Mucosa of stomach (tissue), 1 donor: ENCODE measurements at regions not wholly inside any gene's neighbourhood (a gene's known extent, or its start where the extent isn't known, plus 50 kb on each side); places are given as distances from the start of the nearest gene placed in this dataset.

Experiments used
- H3K27me3 ChIP-seq: one replicate; pipeline ENCODE4 v1.7.0; 2013; ENCODE audit warnings: mild to moderate bottlenecking, low read length; ENCODE audit not compliant: control insufficient read depth, insufficient read depth
- H3K36me3 ChIP-seq: one replicate; pipeline ENCODE4 v1.7.0; 2013; ENCODE audit warnings: low read length; ENCODE audit not compliant: control insufficient read depth, insufficient read depth
- H3K4me1 ChIP-seq: one replicate; pipeline ENCODE4 v1.7.0; 2013; ENCODE audit warnings: mild to moderate bottlenecking, low read length; ENCODE audit not compliant: control insufficient read depth, insufficient read depth
- H3K4me3 ChIP-seq: one replicate; pipeline ENCODE4 v1.7.0; 2013; ENCODE audit warnings: low read length
- H3K9ac ChIP-seq: one replicate; pipeline ENCODE4 v1.7.0; 2013; ENCODE audit warnings: mild to moderate bottlenecking, low read length, moderate library complexity
- H3K9me3 ChIP-seq: one replicate; pipeline ENCODE4 v1.7.0; 2013; ENCODE audit warnings: mild to moderate bottlenecking, low read length, moderate library complexity; ENCODE audit not compliant: control insufficient read depth
- donor health status: Pancreatic carcinoma.

DNA sequence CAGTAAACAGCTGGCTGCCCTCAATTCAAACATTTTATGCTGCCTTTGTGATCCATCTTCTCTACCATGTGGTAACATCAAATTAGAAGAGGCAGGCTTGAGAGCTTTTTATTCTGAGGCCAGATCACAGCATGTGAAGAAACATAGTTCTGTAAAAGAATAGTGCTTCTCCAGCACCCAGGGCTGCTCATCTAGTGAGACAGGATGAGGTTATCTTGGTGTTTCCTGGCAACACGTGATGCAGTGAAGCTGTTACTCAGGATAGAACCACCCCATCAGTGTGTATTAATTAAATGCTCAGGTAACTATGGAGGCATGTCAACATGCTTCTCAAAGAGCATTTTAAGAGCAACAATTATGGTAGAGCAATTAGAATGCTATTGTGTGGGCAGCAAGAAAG, 400.5 kb upstream of the ACO1 start:
- Histone ChIP-seq H3K9me3 (no peaks in the 10 kb centered on the region), H3K36me3 (no peaks in the 10 kb centered on the region), H3K9ac (no peak overlapping the region), H3K4me3 (no peak overlapping the region), H3K4me1 (no peaks in the 10 kb centered on the region), H3K27me3 (no peaks in the 10 kb centered on the region)

DNA sequence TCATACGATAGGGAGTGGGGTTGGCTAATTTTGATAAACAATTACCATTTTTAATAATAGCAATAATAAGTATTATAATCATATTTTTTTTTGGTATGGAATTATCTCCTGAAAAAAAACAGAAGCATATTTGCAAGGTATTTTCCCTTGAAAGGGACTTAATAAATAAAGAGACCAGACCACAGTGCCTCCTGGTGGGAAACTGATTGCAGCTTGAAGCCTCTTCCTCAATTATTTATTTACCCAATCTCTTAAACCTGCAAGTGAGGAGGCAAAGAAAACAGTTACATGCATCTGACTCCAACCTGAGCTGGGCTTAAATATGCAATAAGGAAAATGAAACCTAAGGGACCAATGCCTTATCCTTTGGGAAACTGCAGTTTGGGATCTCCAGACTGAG, 388.1 kb upstream of the ACO1 start:
- H3K36me3 ChIP-seq: no peaks in the 10 kb centered on the region
- H3K4me1 ChIP-seq: no peaks in the 10 kb centered on the region
- H3K27me3 ChIP-seq: no peaks in the 10 kb centered on the region
- no peak overlapping the region for H3K4me3 ChIP-seq
- no peak overlapping the region for H3K9ac ChIP-seq
- no peaks in the 10 kb centered on the region for H3K9me3 ChIP-seq

DNA sequence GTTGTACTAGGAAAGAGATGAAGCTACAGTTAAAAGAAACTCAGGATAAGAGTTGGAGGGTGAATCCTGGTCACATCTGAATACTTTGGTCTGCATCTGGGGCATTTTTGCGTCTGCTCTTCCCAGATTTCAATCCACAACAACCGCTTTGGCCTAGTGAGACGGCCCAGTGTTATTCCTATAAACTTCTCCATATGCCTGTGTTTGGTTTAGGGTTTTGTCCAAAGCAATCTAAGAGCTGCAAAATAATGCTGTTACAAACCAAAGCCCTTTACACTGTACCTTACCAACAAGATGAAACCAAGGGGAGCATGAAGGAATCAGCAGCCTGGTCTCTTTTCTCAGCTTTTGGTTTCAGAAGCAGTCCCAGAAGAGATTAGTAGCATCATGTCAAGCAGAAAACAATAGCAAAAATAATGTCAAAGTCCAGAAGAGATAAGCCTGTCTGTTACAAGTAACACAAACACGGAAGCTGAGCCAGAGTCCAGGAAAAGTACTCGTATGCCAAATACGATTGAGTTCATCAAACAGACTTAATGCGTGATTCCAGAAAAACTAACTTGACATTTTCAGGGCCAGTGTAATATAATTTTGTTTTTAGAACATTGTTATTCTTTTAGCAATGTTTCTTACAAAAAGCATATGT, 379.9 kb upstream of the ACO1 start:
- H3K4me3 ChIP-seq: no peak overlapping the region
- H3K27me3 ChIP-seq: no peaks in the 10 kb centered on the region
- H3K9ac ChIP-seq: no peak overlapping the region
- H3K4me1 ChIP-seq: no peaks in the 10 kb centered on the region
- H3K36me3 ChIP-seq: no peaks in the 10 kb centered on the region
- no peaks in the 10 kb centered on the region for H3K9me3 ChIP-seq

DNA sequence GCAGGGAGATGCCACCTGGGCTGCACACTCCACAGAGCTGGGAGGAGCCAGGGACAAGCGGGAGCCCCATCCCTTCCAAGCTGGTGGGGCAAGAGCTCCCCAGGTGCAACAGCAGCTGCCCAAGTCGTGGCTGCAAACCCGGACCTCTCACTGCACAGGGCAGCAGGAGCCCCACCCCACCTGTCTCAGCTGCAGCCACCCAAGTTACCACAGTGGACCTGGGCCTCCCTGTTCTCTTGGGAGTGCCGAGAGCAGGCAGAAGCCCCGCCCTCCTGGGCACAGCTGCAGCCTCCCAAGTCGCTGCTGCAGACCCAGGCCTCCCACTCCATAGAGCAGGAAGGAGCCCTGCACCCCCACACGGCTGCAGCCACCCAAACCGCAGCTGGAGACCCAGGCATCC, 374.1 kb upstream of the ACO1 start:
- no peaks in the 10 kb centered on the region for H3K36me3 ChIP-seq
- H3K27me3 ChIP-seq: no peaks in the 10 kb centered on the region
- no peak overlapping the region for H3K9ac ChIP-seq
- H3K4me3 ChIP-seq: no peak overlapping the region
- H3K4me1 ChIP-seq: no peaks in the 10 kb centered on the region
- H3K9me3 ChIP-seq: no peaks in the 10 kb centered on the region

DNA sequence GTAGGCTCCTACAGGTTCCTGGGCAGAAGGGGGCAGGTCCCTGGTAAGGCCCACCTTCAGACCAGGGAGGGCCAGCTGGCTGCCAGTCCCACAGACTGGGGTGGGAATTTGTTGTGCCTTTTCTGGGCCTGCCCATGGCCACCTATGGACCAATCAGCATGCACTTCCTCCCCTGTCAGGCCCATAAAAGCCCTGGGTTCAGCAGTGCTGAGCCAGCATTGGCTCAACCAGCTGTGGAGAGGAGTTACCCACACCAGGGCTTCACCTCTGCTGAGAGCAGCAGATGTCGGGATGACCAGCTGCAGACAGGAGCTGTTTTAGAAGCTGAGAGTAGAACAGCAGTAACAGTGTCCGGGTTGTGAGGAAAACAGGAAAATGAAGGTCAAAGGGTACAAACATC, 373.4 kb upstream of the ACO1 start:
- Histone ChIP-seq H3K27me3 (no peaks in the 10 kb centered on the region), H3K4me3 (no peak overlapping the region), H3K36me3 (no peaks in the 10 kb centered on the region), H3K9me3 (no peaks in the 10 kb centered on the region), H3K4me1 (no peaks in the 10 kb centered on the region), H3K9ac (no peak overlapping the region)

DNA sequence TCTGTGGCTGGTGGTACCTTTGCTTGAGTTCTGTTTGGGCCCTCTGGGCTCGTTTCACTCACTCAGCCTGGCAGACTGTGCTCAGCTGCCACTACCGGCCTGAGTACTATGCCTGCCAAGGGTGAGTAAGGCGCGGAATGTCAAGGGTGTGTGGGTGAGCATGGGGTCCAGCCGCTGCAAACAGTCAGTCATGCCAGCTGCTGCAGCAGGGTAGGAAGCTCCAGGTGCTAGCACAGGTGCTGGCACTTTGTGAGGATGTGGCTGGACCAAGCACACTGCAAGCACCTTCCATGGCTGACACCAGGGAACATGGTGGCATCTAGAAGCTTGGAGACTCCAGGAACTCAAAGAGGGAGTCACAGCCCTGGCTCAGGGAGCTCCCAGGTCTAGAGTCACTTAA, 368.6 kb upstream of the ACO1 start:
- Histone ChIP-seq H3K4me3 (no peak overlapping the region), H3K27me3 (no peaks in the 10 kb centered on the region), H3K36me3 (no peaks in the 10 kb centered on the region), H3K4me1 (no peaks in the 10 kb centered on the region), H3K9me3 (no peaks in the 10 kb centered on the region), H3K9ac (no peak overlapping the region)

DNA sequence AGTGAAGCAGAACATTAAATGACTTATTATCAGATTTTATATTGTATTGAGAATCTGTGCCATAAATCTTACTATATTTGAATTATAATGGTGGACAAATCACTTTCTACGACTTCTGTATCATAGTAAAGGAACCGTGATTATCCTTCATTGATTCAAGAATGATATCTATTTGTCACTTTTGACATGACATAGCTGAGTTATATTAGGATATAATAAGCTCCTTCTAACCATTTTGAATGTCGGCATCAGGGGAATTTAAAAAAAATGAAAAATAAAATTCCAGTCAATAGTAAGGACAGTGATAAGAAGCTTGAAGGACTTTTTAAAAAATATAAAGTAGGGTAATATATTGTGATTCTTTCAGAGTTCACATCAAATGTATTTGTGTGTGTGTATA, 338.9 kb upstream of the ACO1 start:
- Histone ChIP-seq H3K9me3 (no peaks in the 10 kb centered on the region), H3K27me3 (no peaks in the 10 kb centered on the region), H3K9ac (no peak overlapping the region), H3K36me3 (no peaks in the 10 kb centered on the region), H3K4me1 (no peaks in the 10 kb centered on the region), H3K4me3 (no peak overlapping the region)

DNA sequence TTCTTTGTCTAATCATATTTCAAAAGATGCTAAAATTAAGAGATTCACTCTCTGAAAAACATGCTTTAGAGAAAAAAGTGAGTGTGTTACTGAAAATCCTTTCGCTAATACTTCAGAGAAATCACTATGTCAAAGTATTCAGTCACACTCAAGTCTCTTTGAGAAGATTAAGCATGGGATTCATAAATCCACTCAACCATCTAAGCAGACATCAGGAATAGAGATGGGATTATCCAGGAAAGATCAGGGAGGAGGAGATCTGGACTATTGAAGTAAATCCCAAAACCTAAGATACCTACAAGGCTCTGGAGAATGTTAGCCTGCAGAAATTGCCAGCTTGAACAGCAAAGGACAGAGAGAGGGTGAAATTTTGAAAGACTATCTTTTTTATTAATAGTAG, 317.2 kb upstream of the ACO1 start:
- H3K9ac ChIP-seq: no peak overlapping the region
- H3K4me1 ChIP-seq: no peaks in the 10 kb centered on the region
- H3K9me3 ChIP-seq: no peaks in the 10 kb centered on the region
- no peak overlapping the region for H3K4me3 ChIP-seq
- no peaks in the 10 kb centered on the region for H3K36me3 ChIP-seq
- H3K27me3 ChIP-seq: no peaks in the 10 kb centered on the region

DNA sequence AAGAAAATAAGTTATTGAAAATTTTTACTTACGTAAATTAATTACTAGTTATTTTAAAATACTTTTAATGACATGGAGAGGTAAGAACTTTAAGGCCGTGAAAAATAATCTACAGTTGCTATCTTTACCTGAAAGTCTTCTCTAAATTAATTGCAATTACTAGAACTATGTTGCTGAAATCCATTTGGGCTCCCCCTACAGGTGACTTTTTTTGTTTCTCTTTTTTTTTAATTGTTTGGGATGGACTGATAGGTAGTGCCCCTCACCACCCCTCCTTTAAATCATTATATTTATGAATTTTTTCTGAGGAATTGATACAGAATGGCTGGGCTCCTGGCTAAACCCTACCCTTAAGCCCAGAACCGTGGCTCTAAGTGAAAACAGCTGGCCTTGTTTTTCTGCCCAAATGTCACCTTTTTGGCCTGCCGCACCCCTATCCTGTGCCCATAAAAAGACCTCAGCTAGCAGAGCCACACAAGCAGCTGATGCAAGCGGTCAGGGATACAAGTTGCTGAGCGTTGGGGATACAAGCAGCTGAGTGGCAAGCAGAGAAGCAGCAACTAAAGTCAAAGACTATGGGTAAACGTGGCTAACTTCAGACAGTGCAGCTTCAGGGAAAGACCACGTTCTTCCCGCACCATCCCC, 315.2 kb upstream of the ACO1 start:
- Histone ChIP-seq H3K36me3 (no peaks in the 10 kb centered on the region), H3K27me3 (no peaks in the 10 kb centered on the region), H3K9ac (no peak overlapping the region), H3K4me1 (no peaks in the 10 kb centered on the region), H3K4me3 (no peak overlapping the region), H3K9me3 (no peaks in the 10 kb centered on the region)

DNA sequence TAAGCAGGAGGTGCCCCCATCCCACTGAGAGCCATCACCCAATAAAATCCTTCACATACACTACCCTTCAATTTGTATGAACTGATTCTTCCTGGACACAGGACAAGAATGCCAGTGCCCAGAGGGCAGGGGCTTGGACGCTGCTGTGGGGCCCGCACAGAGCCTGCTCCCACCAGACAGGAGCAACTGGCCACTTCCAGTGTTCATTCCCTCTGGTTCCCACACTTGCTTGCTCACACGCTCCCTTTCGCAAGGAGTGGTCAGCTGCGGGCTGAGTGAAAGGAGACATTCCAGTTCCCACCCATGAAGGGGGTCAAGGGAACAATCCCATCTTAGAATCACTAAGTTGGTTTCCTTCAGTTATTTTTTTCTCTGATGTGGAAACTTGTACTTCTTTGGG, 314.5 kb upstream of the ACO1 start:
- Histone ChIP-seq H3K9me3 (no peaks in the 10 kb centered on the region), H3K36me3 (no peaks in the 10 kb centered on the region), H3K9ac (no peak overlapping the region), H3K4me3 (no peak overlapping the region), H3K4me1 (no peaks in the 10 kb centered on the region), H3K27me3 (no peaks in the 10 kb centered on the region)

DNA sequence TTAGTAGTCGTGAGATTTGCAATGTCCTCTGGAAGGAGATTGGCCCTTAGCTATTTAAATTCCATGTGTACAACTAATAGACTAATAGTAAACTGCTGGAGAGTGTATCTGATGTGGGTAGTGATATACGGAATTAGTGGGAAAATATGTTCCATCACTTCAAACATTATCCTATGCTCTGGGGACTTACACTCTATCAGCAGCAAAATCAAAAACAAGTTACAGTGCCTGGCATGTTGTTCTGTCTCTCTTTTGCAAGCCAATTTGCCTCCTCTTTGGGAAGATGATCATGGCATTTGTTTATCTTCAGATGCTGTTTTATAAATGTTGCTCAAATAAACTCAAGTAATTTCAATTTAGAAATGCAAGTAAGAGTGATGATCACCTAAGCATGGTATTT, 311.9 kb upstream of the ACO1 start:
- Histone ChIP-seq H3K4me3 (no peak overlapping the region), H3K27me3 (no peaks in the 10 kb centered on the region), H3K9me3 (no peaks in the 10 kb centered on the region)

DNA sequence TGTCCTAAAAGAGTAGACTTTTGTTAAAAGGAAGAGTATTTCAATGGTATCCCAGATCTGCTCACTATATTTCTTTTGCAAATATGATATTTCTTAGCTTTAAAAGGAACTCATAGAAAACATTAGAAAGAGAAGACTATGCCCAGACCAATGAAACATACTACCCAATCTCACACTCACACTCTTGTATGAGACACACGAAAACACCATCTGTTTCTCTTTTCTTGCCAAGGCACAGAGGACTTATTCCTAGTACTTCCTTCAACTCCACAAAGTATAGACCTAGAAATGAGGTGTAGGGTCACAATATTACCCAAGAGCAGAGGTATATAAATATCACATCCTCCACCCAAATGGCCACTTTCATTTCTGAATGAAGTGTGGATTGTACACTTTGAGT, 292.4 kb upstream of the ACO1 start:
- Histone ChIP-seq H3K36me3 (no peaks in the 10 kb centered on the region), H3K9me3 (no peaks in the 10 kb centered on the region), H3K4me1 (no peaks in the 10 kb centered on the region), H3K9ac (no peak overlapping the region), H3K4me3 (no peak overlapping the region), H3K27me3 (no peaks in the 10 kb centered on the region)

More for the DNA sequence above, 311.9 kb upstream of the ACO1 start:
- no peaks in the 10 kb centered on the region for H3K4me1 ChIP-seq
- no peaks in the 10 kb centered on the region for H3K36me3 ChIP-seq
- no peak overlapping the region for H3K9ac ChIP-seq

DNA sequence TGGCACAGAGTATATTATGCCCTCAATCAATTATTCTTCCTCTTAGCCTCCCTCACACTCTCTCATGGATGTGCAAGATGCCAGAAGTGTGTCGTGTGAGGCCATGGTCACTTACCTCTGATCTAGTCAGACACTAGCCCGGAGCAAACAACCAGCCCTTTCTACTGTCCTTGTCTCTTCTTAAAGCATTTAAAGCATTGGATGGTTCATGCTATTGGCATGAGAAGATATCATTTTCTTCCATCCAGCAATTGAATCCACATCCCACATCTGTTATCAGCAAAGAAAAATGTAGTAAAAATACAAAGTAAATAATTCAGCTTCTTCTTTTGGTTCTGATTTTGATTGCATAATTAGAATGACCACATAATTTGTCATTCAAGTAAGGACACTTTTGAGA, 267.2 kb upstream of the ACO1 start:
- no peaks in the 10 kb centered on the region for H3K4me1 ChIP-seq
- no peaks in the 10 kb centered on the region for H3K36me3 ChIP-seq
- H3K4me3 ChIP-seq: no peak overlapping the region
- H3K9ac ChIP-seq: no peak overlapping the region
- no peaks in the 10 kb centered on the region for H3K9me3 ChIP-seq
- H3K27me3 ChIP-seq: no peaks in the 10 kb centered on the region
